ENCODE measurements at regions not wholly inside any gene's neighbourhood (a gene's known extent, or its start where the extent isn't known, plus 50 kb on each side); places are given as distances from the start of the nearest gene placed in this dataset.
A peak's percentile ranks its signal among the peaks of the same experiment; 100 is the strongest.

GRCh38 chr12:89935850-89936249, 227.2 kb upstream of the ATP2B1 start:
- ATAC-seq: peak; percentile 40 to 46
- Mint-ChIP-seq H3K4me3 (no peak overlapping the region), H3K4me1 (ENCODE audit: low read depth) (peaks cover 27% of the 10 kb centered on the region), H3K9me3 (no peaks in the 10 kb centered on the region), H3K27me3 (ENCODE audit: low read depth) (no peaks in the 10 kb centered on the region), H3K36me3 (ENCODE audit: insufficient read depth) (no peaks in the 10 kb centered on the region)
- DNase-seq: no peak

- H3K4me3 Mint-ChIP-seq: no peak overlapping the region
- H3K4me1 Mint-ChIP-seq (ENCODE audit: low read depth): peaks cover 27% of the 10 kb centered on the region
- no peaks in the 10 kb centered on the region for H3K27me3 Mint-ChIP-seq (ENCODE audit: low read depth)
- ATAC-seq: no peak
- no peaks in the 10 kb centered on the region for H3K36me3 Mint-ChIP-seq (ENCODE audit: insufficient read depth)
- H3K9me3 Mint-ChIP-seq: no peaks in the 10 kb centered on the region
- no peak for DNase-seq
These were observed 225.3 kb upstream of the ATP2B1 start for GRCh38 chr12:89933911-89934310.

GRCh38 chr12:89932954-89933353, 224.3 kb upstream of the ATP2B1 start:
- Mint-ChIP-seq H3K9me3 (no peaks in the 10 kb centered on the region), H3K4me3 (no peak overlapping the region), H3K4me1 (ENCODE audit: low read depth) (peaks cover 27% of the 10 kb centered on the region), H3K36me3 (ENCODE audit: insufficient read depth) (no peaks in the 10 kb centered on the region), H3K27me3 (ENCODE audit: low read depth) (no peaks in the 10 kb centered on the region)
- DNase-seq (no peak), ATAC-seq (no peak)

DNA sequence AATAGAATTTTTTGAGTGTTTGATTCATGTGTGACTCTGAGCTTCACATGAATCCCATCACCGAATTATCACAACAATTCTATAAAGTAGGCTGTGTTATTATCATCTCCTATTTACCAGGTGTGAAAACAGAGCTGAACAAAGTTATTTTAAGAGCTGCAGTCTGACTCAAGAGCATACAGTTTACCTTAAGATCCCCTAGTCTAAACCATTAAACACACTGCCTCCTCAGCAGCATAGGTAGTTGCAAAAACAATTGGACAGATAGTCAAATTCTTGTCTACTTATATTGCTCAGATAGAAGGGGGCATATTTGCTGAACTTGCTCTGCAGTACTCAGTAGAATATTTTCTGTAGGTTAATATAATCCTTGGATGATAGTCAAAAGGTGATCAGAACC, 219.8 kb upstream of the ATP2B1 start:
- H3K4me3 Mint-ChIP-seq: no peak overlapping the region
- H3K36me3 Mint-ChIP-seq (ENCODE audit: insufficient read depth): no peaks in the 10 kb centered on the region
- no peaks in the 10 kb centered on the region for H3K27me3 Mint-ChIP-seq (ENCODE audit: low read depth)
- no peak for ATAC-seq
- no peaks in the 10 kb centered on the region for H3K9me3 Mint-ChIP-seq
- peaks cover 16% of the 10 kb centered on the region for H3K4me1 Mint-ChIP-seq (ENCODE audit: low read depth)
- DNase-seq: no peak

DNA sequence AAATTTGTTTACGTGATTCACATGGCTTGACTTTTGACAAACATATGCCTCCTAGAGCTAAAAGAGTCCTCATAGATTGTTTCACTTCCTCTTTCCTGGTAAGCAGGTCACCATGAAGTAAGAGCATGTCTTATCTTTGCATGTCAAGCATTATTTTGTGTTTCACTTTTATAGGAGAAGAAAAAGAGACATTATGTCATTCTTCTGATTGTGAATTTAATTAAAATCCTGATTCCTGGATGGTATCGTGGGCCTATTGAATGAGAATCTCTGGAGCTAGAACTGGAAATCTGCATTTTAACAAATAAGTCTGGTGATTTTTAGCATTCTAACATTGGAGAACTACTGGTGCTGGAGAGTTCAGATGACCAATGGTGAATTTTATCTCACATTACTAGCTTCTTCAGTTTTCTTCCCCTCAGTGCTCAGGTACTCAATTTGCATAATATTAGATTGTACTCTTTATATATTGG, 218.6 kb upstream of the ATP2B1 start:
- ATAC-seq (no peak), DNase-seq (no peak)
- peak overlapping the region; percentile 5 for H3K4me3 Mint-ChIP-seq
- no peaks in the 10 kb centered on the region for H3K9me3 Mint-ChIP-seq
- peaks cover under 1% of the 10 kb centered on the region for H3K36me3 Mint-ChIP-seq (ENCODE audit: insufficient read depth)
- H3K27me3 Mint-ChIP-seq (ENCODE audit: low read depth): no peaks in the 10 kb centered on the region
- H3K4me1 Mint-ChIP-seq (ENCODE audit: low read depth): peaks cover 9% of the 10 kb centered on the region

DNA sequence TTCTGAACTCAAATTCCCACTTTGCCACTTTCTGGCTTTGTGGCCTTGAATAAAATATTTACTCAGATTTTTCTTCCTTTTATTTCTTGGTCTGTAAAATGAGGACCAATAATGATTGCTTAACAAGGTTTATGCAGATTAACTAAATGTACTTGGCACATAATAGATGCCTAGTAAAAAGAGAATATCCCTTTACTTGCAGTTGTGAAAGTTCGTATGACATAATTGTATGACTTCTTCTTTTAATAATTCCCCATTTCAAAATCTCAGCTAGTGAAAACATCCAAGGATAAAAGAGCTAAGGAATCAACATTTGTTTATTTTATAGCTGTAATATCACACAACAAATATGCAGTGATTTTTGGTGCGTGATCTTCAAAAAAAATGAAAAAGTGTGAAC, 215.6 kb upstream of the ATP2B1 start:
- ATAC-seq (no peak), DNase-seq (no peak)
- Mint-ChIP-seq H3K36me3 (ENCODE audit: insufficient read depth) (peaks cover 2% of the 10 kb centered on the region), H3K4me3 (no peak overlapping the region), H3K4me1 (ENCODE audit: low read depth) (peaks cover 9% of the 10 kb centered on the region), H3K9me3 (no peaks in the 10 kb centered on the region), H3K27me3 (ENCODE audit: low read depth) (no peaks in the 10 kb centered on the region)

- no peak for DNase-seq
- Mint-ChIP-seq H3K4me1 (ENCODE audit: low read depth) (peaks cover 14% of the 10 kb centered on the region), H3K9me3 (no peaks in the 10 kb centered on the region), H3K36me3 (ENCODE audit: insufficient read depth) (peaks cover 2% of the 10 kb centered on the region), H3K27me3 (ENCODE audit: low read depth) (no peaks in the 10 kb centered on the region), H3K4me3 (no peak overlapping the region)
- ATAC-seq: no peak
These were observed 214.5 kb upstream of the ATP2B1 start for GRCh38 chr12:89923091-89923490.

GRCh38 chr12:89920866-89921265, 212.2 kb upstream of the ATP2B1 start:
- peaks cover 9% of the 10 kb centered on the region for H3K4me1 Mint-ChIP-seq (ENCODE audit: low read depth)
- H3K27me3 Mint-ChIP-seq (ENCODE audit: low read depth): no peaks in the 10 kb centered on the region
- DNase-seq (no peak), ATAC-seq (no peak)
- H3K9me3 Mint-ChIP-seq: no peaks in the 10 kb centered on the region
- no peak overlapping the region for H3K4me3 Mint-ChIP-seq
- H3K36me3 Mint-ChIP-seq (ENCODE audit: insufficient read depth): peaks cover 2% of the 10 kb centered on the region

DNA sequence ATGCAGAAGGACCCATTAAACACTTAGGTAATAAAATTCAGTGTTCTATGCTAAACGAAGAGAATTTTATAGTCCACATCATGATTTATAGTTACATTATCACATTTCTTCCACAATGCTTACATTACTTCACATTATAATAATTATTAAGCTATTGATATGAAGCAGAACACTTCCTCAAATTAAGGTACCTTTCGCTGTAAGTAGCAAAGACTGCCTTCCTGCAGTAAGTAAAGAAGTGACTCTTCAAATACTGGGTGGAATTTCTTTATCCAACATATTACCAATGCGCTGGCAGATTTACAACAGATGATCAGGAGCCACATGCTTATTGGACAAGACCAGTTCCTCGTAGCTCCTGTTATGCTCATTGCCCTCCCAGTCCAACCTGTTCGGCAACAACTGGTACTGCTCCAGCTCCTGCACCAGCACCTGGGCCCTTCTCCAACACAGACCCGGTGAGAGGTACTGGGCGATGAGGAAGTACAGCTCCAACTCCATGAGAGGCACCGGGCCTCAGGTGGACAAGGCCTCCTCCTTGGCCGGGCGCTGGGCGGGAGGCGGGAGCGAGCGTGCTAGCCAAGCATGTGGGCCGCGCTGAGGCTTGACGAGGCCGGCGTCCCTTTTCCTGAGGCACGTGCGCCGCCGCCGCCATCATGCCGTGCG, 210.7 kb upstream of the ATP2B1 start:
- no peaks in the 10 kb centered on the region for H3K9me3 Mint-ChIP-seq
- no peak for DNase-seq
- no peaks in the 10 kb centered on the region for H3K27me3 Mint-ChIP-seq (ENCODE audit: low read depth)
- H3K36me3 Mint-ChIP-seq (ENCODE audit: insufficient read depth): peaks cover 2% of the 10 kb centered on the region
- H3K4me3 Mint-ChIP-seq: no peak overlapping the region
- H3K4me1 Mint-ChIP-seq (ENCODE audit: low read depth): peaks cover 9% of the 10 kb centered on the region
- no peak for ATAC-seq

DNA sequence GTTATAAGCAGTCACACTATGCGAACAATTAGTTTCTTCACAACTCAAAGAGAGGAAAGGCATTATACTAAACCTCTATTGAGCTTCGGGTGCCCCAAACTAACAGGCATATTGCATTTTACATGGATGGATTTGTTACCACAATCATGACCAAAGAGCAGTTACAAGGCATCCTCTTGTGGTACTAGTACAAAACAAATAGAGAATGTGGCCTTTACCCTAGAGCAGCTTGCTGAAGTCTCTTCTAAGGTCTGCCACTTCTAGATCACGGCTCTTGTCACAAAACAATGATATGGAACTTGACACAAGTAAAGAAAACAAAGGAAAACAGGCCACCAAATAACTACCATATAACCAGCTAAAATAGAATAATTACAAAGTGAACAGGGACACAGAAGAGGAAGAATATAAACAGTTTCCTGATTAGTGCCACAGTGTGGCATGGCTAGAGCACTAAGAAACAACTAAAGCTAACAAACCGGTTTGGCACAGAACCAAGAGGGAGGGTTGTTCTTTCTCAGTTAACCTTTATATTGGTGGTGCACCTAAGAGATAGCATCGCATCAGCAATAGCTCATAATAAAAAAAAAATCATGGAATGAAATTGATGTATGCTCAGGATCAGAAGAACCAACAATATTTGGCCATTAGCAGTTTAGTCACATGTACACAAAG, 209.7 kb upstream of the ATP2B1 start:
- DNase-seq: no peak
- H3K27me3 Mint-ChIP-seq (ENCODE audit: low read depth): no peaks in the 10 kb centered on the region
- H3K4me1 Mint-ChIP-seq (ENCODE audit: low read depth): peaks cover 9% of the 10 kb centered on the region
- no peaks in the 10 kb centered on the region for H3K9me3 Mint-ChIP-seq
- no peak overlapping the region for H3K4me3 Mint-ChIP-seq
- ATAC-seq: no peak
- H3K36me3 Mint-ChIP-seq (ENCODE audit: insufficient read depth): peaks cover 2% of the 10 kb centered on the region

GRCh38 chr12:89909753-89910152, 201.1 kb upstream of the ATP2B1 start:
- Mint-ChIP-seq H3K4me3 (no peak overlapping the region), H3K27me3 (ENCODE audit: low read depth) (no peaks in the 10 kb centered on the region), H3K4me1 (ENCODE audit: low read depth) (no peaks in the 10 kb centered on the region), H3K9me3 (peaks cover 10% of the 10 kb centered on the region), H3K36me3 (ENCODE audit: insufficient read depth) (peaks cover 2% of the 10 kb centered on the region)
- ATAC-seq (no peak), DNase-seq (no peak)

GRCh38 chr12:89907659-89908058, 199.0 kb upstream of the ATP2B1 start:
- Mint-ChIP-seq H3K27me3 (ENCODE audit: low read depth) (no peaks in the 10 kb centered on the region), H3K9me3 (peaks cover 7% of the 10 kb centered on the region), H3K4me1 (ENCODE audit: low read depth) (no peaks in the 10 kb centered on the region), H3K36me3 (ENCODE audit: insufficient read depth) (no peaks in the 10 kb centered on the region), H3K4me3 (no peak overlapping the region)
- no peak for DNase-seq
- ATAC-seq: no peak

GRCh38 chr12:89906824-89907223, 198.2 kb upstream of the ATP2B1 start:
- peaks cover 5% of the 10 kb centered on the region for H3K9me3 Mint-ChIP-seq
- ATAC-seq (no peak), DNase-seq (no peak)
- no peaks in the 10 kb centered on the region for H3K4me1 Mint-ChIP-seq (ENCODE audit: low read depth)
- no peaks in the 10 kb centered on the region for H3K27me3 Mint-ChIP-seq (ENCODE audit: low read depth)
- H3K36me3 Mint-ChIP-seq (ENCODE audit: insufficient read depth): no peaks in the 10 kb centered on the region
- no peak overlapping the region for H3K4me3 Mint-ChIP-seq

GRCh38 chr12:89906178-89906577, 197.5 kb upstream of the ATP2B1 start:
- peaks cover 5% of the 10 kb centered on the region for H3K9me3 Mint-ChIP-seq
- DNase-seq (no peak), ATAC-seq (no peak)
- no peak overlapping the region for H3K4me3 Mint-ChIP-seq
- peaks cover under 1% of the 10 kb centered on the region for H3K36me3 Mint-ChIP-seq (ENCODE audit: insufficient read depth)
- H3K27me3 Mint-ChIP-seq (ENCODE audit: low read depth): no peaks in the 10 kb centered on the region
- H3K4me1 Mint-ChIP-seq (ENCODE audit: low read depth): no peaks in the 10 kb centered on the region

DNA sequence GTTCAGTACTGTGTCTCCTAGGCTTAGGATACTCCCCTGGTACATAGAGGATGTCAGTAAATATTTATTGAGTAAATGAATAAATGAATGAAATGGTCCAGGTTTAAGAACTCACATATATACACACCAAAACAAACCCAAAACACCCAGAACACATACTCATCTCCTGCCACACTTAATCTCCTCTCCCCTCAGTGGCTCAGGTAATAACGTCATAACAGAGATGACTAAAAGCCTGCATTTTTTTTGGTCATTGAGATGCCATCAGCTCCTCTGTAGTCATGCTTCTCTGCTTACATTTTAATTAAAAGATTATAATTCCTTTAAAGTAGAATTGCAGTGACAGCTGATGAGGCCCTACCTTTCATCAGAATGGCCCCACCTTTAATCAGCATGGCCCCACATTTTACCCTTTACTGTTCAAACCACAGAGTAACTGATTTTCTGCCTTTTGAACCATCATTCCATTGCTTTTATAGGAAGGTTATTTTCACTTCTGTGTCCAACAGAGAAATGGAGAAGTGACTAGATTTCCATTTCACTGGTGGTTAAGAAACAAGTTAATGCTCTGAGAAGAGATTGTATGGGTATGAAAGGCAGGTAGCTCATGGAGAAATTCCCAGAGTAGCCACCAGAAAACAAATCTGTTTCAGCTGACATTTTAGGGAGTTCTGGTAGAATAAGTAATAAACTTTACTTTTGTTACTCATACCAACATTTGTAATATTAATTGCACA, 193.4 kb upstream of the ATP2B1 start:
- peaks cover 3% of the 10 kb centered on the region for H3K36me3 Mint-ChIP-seq (ENCODE audit: insufficient read depth)
- no peak for ATAC-seq
- peaks cover 4% of the 10 kb centered on the region for H3K4me1 Mint-ChIP-seq (ENCODE audit: low read depth)

More for the DNA sequence above, 193.4 kb upstream of the ATP2B1 start:
- H3K27me3 Mint-ChIP-seq (ENCODE audit: low read depth): no peaks in the 10 kb centered on the region
- no peaks in the 10 kb centered on the region for H3K9me3 Mint-ChIP-seq
- no peak for DNase-seq
- no peak overlapping the region for H3K4me3 Mint-ChIP-seq
